ENCODE measurements at regions not wholly inside any gene's neighbourhood (a gene's known extent, or its start where the extent isn't known, plus 50 kb on each side); places are given as distances from the start of the nearest gene placed in this dataset.

- no peaks in the 10 kb centered on the region for H3K27me3 ChIP-seq (ENCODE audit: control insufficient read depth in 2 of 2, insufficient read depth in 2 of 2, low read length in 2 of 2)
- intact Hi-C loops (cut with micrococcal nuclease) = no loop called here
- H3K27ac ChIP-seq (ENCODE audit: low read depth, low read length) = no peak overlapping the region
- H3K36me3 ChIP-seq (ENCODE audit: control insufficient read depth in 2 of 3, insufficient read depth in 3 of 3, low read length in 3 of 3) = no peaks in the 10 kb centered on the region
- ChIA-PET POLR2A (no interaction called here), CTCF (no interaction called here)
- no peaks in the 10 kb centered on the region for H3K4me1 ChIP-seq (ENCODE audit: control insufficient read depth in 2 of 2, insufficient read depth in 2 of 2, low read length in 2 of 2)
- no peaks in the 10 kb centered on the region for H3K27me3 Mint-ChIP-seq
- no peak overlapping the region for H3K4me3 Mint-ChIP-seq
- DNase-seq (no peak), ATAC-seq (no peak)
- no peaks in the 10 kb centered on the region for H3K4me1 Mint-ChIP-seq
- H3K27ac Mint-ChIP-seq = no peak overlapping the region
- H3K36me3 Mint-ChIP-seq = no peaks in the 10 kb centered on the region
- H3K9me3 ChIP-seq (ENCODE audit: control insufficient read depth in 2 of 3, low read length in 3 of 3) = no peaks in the 10 kb centered on the region
- no peak overlapping the region for H3K4me3 ChIP-seq (ENCODE audit: low read length)
- peaks cover 0 to 8% (median 0%) of the 10 kb centered on the region in 11 donors for H3K9me3 Mint-ChIP-seq
Observed at GRCh38 chr4:165740911-165741310, 132.1 kb upstream of the TLL1 start.

GRCh38 chr4:165743422-165743821 lies 129.6 kb upstream of the TLL1 start:
- no peaks in the 10 kb centered on the region for H3K4me1 Mint-ChIP-seq
- Histone ChIP-seq H3K4me1 (ENCODE audit: control insufficient read depth in 2 of 2, insufficient read depth in 2 of 2, low read length in 2 of 2) (no peaks in the 10 kb centered on the region), H3K4me3 (ENCODE audit: low read length) (no peak overlapping the region), H3K9me3 (ENCODE audit: control insufficient read depth in 2 of 3, low read length in 3 of 3) (no peaks in the 10 kb centered on the region), H3K27ac (ENCODE audit: low read depth, low read length) (no peak overlapping the region), H3K36me3 (ENCODE audit: control insufficient read depth in 2 of 3, insufficient read depth in 3 of 3, low read length in 3 of 3) (no peaks in the 10 kb centered on the region), H3K27me3 (ENCODE audit: control insufficient read depth in 2 of 2, insufficient read depth in 2 of 2, low read length in 2 of 2) (no peaks in the 10 kb centered on the region)
- H3K27ac Mint-ChIP-seq = no peak overlapping the region
- no peak for DNase-seq
- ATAC-seq = no peak
- no peak overlapping the region for H3K4me3 Mint-ChIP-seq
- ChIA-PET CTCF (no interaction called here), POLR2A (no interaction called here)
- no peaks in the 10 kb centered on the region for H3K27me3 Mint-ChIP-seq
- no peaks in the 10 kb centered on the region for H3K36me3 Mint-ChIP-seq
- H3K9me3 Mint-ChIP-seq = peaks cover 0 to 4% (median 0%) of the 10 kb centered on the region in 11 donors
- intact Hi-C loops (cut with micrococcal nuclease) = no loop called here

DNA sequence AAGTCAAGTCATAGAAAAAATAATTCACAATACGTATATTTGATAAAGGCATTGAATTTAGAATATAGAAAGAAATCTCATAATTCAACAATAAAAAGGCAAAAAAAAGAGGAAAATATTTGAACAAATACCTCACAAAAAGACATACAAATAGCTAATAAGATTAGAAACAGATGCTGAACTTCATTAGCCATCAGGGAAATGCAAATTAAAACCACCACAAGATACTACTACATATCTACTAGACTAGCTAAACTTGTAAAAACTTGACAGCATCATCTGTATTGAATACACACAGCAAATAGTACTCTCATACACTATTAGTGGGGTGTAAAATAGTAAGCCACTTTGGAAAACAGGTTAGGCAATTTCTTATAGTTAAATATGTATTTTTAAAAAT lies 128.7 kb upstream of the TLL1 start:
- Mint-ChIP-seq H3K4me3 (no peak overlapping the region), H3K36me3 (no peaks in the 10 kb centered on the region), H3K9me3 (peaks cover 0 to 8% (median 0%) of the 10 kb centered on the region in 11 donors), H3K27ac (no peak overlapping the region), H3K27me3 (no peaks in the 10 kb centered on the region), H3K4me1 (no peaks in the 10 kb centered on the region)
- no peak for DNase-seq
- Histone ChIP-seq H3K36me3 (ENCODE audit: control insufficient read depth in 2 of 3, insufficient read depth in 3 of 3, low read length in 3 of 3) (no peaks in the 10 kb centered on the region), H3K9me3 (ENCODE audit: control insufficient read depth in 2 of 3, low read length in 3 of 3) (no peaks in the 10 kb centered on the region), H3K27me3 (ENCODE audit: control insufficient read depth in 2 of 2, insufficient read depth in 2 of 2, low read length in 2 of 2) (no peaks in the 10 kb centered on the region), H3K4me3 (ENCODE audit: low read length) (no peak overlapping the region), H3K27ac (ENCODE audit: low read depth, low read length) (no peak overlapping the region), H3K4me1 (ENCODE audit: control insufficient read depth in 2 of 2, insufficient read depth in 2 of 2, low read length in 2 of 2) (no peaks in the 10 kb centered on the region)
- ATAC-seq = no peak
- intact Hi-C loops (cut with micrococcal nuclease) = no loop called here
- CTCF ChIA-PET = no interaction called here
- POLR2A ChIA-PET = interaction anchor here (0.7 kb wide), 1 partner anchor 26 kb away, joined by 3 read pairs; no protein-coding TSS in a partner anchor

DNA sequence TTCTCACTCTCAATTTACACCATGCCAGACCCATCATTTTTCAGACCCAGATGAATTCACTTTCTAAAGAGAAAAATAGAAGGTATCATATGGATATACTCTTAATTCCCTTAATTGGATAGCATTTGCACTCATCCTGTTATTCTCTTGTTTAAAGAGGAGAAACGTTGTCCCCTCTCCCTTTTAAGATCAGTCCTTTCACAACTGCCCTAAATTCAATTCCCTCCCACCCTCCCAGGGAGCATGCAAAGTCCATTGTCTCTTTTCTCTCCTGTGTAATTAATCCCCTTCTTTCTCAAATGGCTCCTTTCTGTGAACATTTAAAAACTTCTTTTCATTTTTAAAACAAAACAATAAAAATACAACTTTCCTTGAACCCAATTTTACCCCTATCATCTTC lies 124.7 kb upstream of the TLL1 start:
- CTCF ChIA-PET = no interaction called here
- DNase-seq = no peak
- ATAC-seq = no peak

GRCh38 chr4:165751882-165752281 lies 121.2 kb upstream of the TLL1 start:
- H3K9me3 ChIP-seq (ENCODE audit: control insufficient read depth in 2 of 3, low read length in 3 of 3) = no peaks in the 10 kb centered on the region
- H3K4me1 ChIP-seq (ENCODE audit: control insufficient read depth in 2 of 2, insufficient read depth in 2 of 2, low read length in 2 of 2) = no peaks in the 10 kb centered on the region
- no peak for ATAC-seq
- no peaks in the 10 kb centered on the region for H3K36me3 ChIP-seq (ENCODE audit: control insufficient read depth in 2 of 3, insufficient read depth in 3 of 3, low read length in 3 of 3)
- Mint-ChIP-seq H3K27ac (no peak overlapping the region), H3K4me3 (no peak overlapping the region), H3K9me3 (peaks cover 0 to 27% (median 2%) of the 10 kb centered on the region in 11 donors), H3K36me3 (peaks cover 0 to 4% (median 0%) of the 10 kb centered on the region in 5 donors), H3K27me3 (peaks cover 0 to 5% (median 0%) of the 10 kb centered on the region in 5 donors), H3K4me1 (no peaks in the 10 kb centered on the region)
- CTCF ChIA-PET = no interaction called here
- H3K4me3 ChIP-seq (ENCODE audit: low read length) = no peak overlapping the region
- intact Hi-C loops (cut with micrococcal nuclease) = no loop called here
- H3K27ac ChIP-seq (ENCODE audit: low read depth, low read length) = no peak overlapping the region
- POLR2A ChIA-PET = no interaction called here
- DNase-seq = no peak
- no peaks in the 10 kb centered on the region for H3K27me3 ChIP-seq (ENCODE audit: control insufficient read depth in 2 of 2, insufficient read depth in 2 of 2, low read length in 2 of 2)

More for the DNA sequence above, 124.7 kb upstream of the TLL1 start:
- peaks cover 0 to 5% (median 0%) of the 10 kb centered on the region in 5 donors for H3K27me3 Mint-ChIP-seq
- intact Hi-C loops (cut with micrococcal nuclease) = no loop called here
- no peak overlapping the region for H3K4me3 ChIP-seq (ENCODE audit: low read length)
- H3K36me3 Mint-ChIP-seq = peaks cover 0 to 4% (median 0%) of the 10 kb centered on the region in 5 donors
- H3K4me3 Mint-ChIP-seq = no peak overlapping the region
- no peaks in the 10 kb centered on the region for H3K9me3 ChIP-seq (ENCODE audit: control insufficient read depth in 2 of 3, low read length in 3 of 3)
- POLR2A ChIA-PET = no interaction called here
- H3K4me1 Mint-ChIP-seq = no peaks in the 10 kb centered on the region
- peaks cover 0 to 25% (median 2%) of the 10 kb centered on the region in 11 donors for H3K9me3 Mint-ChIP-seq
- no peak overlapping the region for H3K27ac Mint-ChIP-seq
- H3K4me1 ChIP-seq (ENCODE audit: control insufficient read depth in 2 of 2, insufficient read depth in 2 of 2, low read length in 2 of 2) = no peaks in the 10 kb centered on the region
- no peaks in the 10 kb centered on the region for H3K27me3 ChIP-seq (ENCODE audit: control insufficient read depth in 2 of 2, insufficient read depth in 2 of 2, low read length in 2 of 2)
- no peak overlapping the region for H3K27ac ChIP-seq (ENCODE audit: low read depth, low read length)
- H3K36me3 ChIP-seq (ENCODE audit: control insufficient read depth in 2 of 3, insufficient read depth in 3 of 3, low read length in 3 of 3) = no peaks in the 10 kb centered on the region

- H3K36me3 ChIP-seq (ENCODE audit: control insufficient read depth in 2 of 3, insufficient read depth in 3 of 3, low read length in 3 of 3) = no peaks in the 10 kb centered on the region
- peaks cover 0 to 5% (median 0%) of the 10 kb centered on the region in 5 donors for H3K27me3 Mint-ChIP-seq
- no peak overlapping the region for H3K4me3 Mint-ChIP-seq
- H3K4me3 ChIP-seq (ENCODE audit: low read length) = no peak overlapping the region
- ChIA-PET POLR2A (no interaction called here), CTCF (no interaction called here)
- no peak overlapping the region for H3K27ac ChIP-seq (ENCODE audit: low read depth, low read length)
- H3K27me3 ChIP-seq (ENCODE audit: control insufficient read depth in 2 of 2, insufficient read depth in 2 of 2, low read length in 2 of 2) = no peaks in the 10 kb centered on the region
- no peak for ATAC-seq
- H3K9me3 ChIP-seq (ENCODE audit: control insufficient read depth in 2 of 3, low read length in 3 of 3) = no peaks in the 10 kb centered on the region
- intact Hi-C loops (cut with micrococcal nuclease) = no loop called here
- H3K4me1 Mint-ChIP-seq = no peaks in the 10 kb centered on the region
- H3K27ac Mint-ChIP-seq = no peak overlapping the region
- H3K36me3 Mint-ChIP-seq = peaks cover 0 to 4% (median 0%) of the 10 kb centered on the region in 5 donors
- peaks cover 0 to 24% (median 2%) of the 10 kb centered on the region in 11 donors for H3K9me3 Mint-ChIP-seq
- no peak for DNase-seq
- no peaks in the 10 kb centered on the region for H3K4me1 ChIP-seq (ENCODE audit: control insufficient read depth in 2 of 2, insufficient read depth in 2 of 2, low read length in 2 of 2)
Observed at GRCh38 chr4:165754664-165755063, 118.4 kb upstream of the TLL1 start.

GRCh38 chr4:165756836-165757235 lies 116.2 kb upstream of the TLL1 start:
- Mint-ChIP-seq H3K27me3 (no peaks in the 10 kb centered on the region), H3K4me1 (no peaks in the 10 kb centered on the region), H3K4me3 (no peak overlapping the region), H3K9me3 (peaks cover 0 to 9% (median 0%) of the 10 kb centered on the region in 11 donors), H3K27ac (no peak overlapping the region), H3K36me3 (no peaks in the 10 kb centered on the region)
- H3K4me3 ChIP-seq (ENCODE audit: low read length) = no peak overlapping the region
- H3K27me3 ChIP-seq (ENCODE audit: control insufficient read depth in 2 of 2, insufficient read depth in 2 of 2, low read length in 2 of 2) = no peaks in the 10 kb centered on the region
- CTCF ChIA-PET = no interaction called here
- no peaks in the 10 kb centered on the region for H3K4me1 ChIP-seq (ENCODE audit: control insufficient read depth in 2 of 2, insufficient read depth in 2 of 2, low read length in 2 of 2)
- no peaks in the 10 kb centered on the region for H3K9me3 ChIP-seq (ENCODE audit: control insufficient read depth in 2 of 3, low read length in 3 of 3)
- intact Hi-C loops (cut with micrococcal nuclease) = no loop called here
- no peak overlapping the region for H3K27ac ChIP-seq (ENCODE audit: low read depth, low read length)
- H3K36me3 ChIP-seq (ENCODE audit: control insufficient read depth in 2 of 3, insufficient read depth in 3 of 3, low read length in 3 of 3) = no peaks in the 10 kb centered on the region
- DNase-seq = no peak
- no peak for ATAC-seq
- POLR2A ChIA-PET = no interaction called here
